Stimulated activated naive CD4-positive, alpha-beta T cell treated with Interleukin-2 at 50 U/mL for 16 hours (primary cell): ENCODE measurements at regions not wholly inside any gene's neighbourhood (a gene's known extent, or its start where the extent isn't known, plus 50 kb on each side); places are given as distances from the start of the nearest gene placed in this dataset.

ENCODE experiments used
- DNase-seq: peaks from one replicate; lab custom pipeline; 2025; lab: John Stamatoyannopoulos, UW

DNA sequence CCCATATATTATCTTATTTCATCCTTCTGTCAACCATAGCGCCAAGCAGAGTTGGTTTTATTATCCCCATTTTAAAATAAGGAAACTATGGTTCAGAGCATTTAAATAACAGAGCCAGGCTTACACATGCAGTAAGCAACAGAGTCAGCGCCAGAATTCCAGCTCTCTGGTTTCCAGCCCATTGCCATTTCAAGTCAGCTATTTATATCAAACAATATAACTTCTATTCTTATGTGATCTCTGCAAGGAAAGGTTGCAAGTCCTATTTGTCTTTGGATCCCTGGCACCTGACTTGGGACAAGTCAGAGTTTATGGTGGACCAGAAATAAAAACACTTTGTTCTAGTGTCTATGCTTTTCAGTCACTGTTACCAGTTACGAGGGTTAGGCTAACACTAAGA is 174.1 kb upstream of the EEA1 start:
- no peak for DNase-seq

DNA sequence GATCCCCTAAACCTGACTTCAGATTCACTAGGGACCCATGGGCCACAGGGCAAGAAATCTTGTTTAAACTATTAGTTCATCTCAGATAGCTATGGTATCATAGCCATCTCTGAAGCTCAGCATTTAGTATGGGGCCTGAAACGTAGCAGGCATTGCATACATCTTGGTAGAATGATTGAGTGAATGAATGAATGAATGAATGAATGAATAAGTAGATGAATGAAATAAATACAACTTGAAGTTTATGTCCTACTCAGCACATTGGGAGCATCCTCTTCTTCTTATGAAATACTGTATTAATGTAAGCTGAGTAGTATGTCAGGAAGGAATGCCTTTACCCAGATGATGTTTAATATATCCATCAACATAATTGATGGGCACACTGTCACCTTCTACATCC is 175.4 kb upstream of the EEA1 start:
- no peak for DNase-seq

DNA sequence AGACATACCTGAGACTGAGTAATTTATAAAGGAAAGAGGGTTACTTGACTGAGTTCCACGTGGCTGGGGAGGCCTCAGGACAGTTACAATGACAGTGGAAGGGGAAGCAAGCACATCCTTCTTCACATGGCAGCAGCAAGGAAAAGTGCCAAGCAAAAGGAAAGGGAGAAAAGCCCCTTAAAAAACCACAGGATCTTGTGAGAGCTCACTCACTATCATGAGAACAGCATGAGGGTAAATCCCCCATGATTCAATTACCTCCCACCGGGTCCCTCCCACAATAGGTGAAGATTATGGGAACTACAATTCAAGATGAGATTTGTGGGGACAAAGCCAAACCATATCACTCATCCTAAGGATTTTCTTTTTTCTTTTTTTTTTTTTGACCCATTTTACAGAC is 177.8 kb upstream of the EEA1 start:
- DNase-seq = no peak

DNA sequence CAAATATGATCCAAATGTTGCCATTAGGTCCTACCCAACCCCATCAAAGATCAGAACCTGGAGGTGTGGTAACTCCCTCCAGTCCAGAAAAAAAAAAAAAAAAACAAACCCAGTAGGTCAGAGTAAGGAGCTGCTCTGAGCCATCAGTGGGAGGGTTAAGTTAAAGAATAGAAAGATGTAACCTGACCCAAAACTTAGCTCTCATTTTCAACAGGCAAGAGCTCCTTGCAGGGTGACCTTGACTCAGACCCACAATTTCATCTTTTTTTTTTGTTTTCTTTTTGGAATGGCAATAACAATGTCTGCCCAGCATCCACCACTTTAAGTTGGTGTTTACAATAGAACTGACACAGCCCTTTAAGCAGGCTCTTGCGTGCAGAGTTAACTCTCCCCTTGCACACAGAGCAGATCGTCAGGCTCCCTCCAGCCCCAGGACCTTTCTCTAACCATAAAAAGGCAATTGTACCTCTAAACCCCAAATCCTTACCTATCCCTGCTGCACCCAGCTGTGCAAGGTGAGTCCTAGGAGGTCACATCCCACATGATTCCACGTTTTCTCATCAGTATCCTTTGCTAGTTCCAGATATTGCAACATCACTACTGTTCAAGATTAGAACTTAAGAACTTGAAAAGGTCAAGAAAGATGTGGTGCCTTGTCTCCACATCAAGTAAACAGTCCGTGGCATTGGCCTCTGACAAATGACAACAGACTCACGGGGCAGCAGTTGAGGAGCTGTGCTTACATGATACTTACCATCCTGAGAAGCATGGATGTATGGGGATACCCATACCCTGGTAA is 178.6 kb upstream of the EEA1 start:
- no peak for DNase-seq

DNA sequence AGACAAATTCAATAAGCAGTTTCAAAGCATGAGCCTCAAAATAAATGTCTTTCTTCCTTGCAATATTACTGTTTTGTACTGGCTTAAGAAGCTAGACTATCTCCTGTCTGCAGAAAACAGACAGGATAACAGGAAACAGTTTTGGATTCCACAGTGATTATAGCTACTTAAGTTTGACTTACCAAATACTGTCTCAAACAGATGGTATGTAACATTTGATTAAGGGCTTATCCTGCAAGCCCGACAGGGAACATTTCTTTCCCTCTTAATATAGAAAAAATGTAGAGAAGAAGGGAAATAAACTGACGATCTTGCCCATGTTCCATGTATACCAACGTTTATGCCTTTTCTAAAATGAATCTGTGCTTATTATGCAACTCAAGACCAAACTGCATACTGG is 179.9 kb upstream of the EEA1 start:
- no peak for DNase-seq

DNA sequence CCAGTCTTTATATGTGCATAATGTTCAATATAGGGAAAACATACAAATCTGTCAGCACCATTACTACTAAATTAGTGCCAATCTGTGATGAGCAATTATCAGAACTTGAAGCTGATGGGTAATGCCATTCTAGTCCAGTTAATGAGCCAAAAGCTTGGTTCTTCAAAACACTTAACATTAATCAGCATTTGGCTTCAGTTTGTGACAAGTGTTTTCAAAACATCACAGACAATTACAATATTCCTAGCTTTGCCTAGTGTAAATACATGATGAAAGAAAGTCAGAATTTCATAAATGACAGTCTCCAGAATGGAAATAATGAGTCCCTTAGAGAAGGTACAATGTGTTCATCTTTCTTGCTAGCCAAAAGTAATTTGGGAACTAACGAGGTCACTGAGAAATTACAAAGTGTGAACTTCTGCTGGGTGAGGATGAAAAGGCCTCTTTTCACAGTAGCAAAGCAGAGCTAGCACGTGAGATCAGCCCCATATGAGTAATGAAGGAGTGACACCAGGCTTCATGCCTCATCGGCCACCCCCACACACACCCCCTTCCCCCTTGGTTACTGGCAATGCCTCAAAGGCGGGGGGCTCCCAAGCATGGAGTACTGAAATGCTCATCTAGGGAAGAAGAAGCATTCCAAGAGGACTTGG is 180.6 kb upstream of the EEA1 start:
- DNase-seq = peak; percentile 6

DNA sequence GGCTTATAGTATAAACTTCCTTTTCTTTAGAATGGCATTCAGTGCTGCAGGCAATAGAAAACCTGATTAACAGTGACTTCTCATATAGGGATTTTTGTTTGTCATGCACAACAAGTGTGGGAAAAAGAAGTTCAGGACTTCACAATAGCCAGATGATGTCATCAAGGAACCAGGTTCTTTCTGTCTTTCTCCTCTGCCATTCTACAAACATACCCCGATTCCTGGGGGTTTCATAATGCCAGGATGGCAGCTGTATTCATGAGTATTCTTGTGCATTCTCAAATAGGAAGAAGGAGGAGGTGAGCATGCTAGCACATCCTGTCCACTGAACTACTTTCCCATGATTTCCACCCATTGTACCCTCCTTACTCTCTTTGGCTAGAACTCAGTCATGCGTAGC is 182.7 kb upstream of the EEA1 start:
- no peak for DNase-seq

DNA sequence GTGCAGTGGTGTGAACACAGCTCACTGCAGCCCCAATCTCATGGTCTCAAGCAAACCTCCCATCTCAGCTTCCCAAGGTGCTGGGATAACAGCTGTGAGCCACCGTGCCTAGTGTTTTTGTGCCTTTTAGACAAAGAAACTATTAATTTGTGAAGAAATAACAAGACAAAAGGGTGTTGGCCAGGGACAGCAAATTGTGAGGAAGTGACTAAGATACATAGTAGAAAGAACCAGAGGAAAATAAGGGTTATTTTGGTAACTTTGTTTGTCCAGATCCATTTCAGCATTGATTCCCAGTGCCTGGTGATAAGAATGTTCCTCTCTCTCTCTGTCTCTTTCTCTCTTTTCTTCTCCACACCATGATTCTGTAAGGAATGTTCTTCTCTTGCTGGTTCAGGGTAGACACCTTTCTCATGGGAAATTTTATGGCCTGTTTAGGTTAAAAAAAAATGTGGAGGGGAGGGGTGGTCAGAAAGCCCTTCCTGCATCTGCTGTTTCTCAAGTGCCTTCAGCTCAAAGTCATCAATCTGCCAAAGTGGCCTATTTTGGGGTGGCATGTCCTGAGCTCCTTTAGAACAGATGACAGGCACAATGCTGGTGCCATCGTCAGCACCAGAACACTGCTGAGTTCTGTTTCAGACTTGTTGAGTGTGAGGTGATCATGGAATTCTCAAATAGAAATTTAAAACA is 184.4 kb upstream of the EEA1 start:
- no peak for DNase-seq

DNA sequence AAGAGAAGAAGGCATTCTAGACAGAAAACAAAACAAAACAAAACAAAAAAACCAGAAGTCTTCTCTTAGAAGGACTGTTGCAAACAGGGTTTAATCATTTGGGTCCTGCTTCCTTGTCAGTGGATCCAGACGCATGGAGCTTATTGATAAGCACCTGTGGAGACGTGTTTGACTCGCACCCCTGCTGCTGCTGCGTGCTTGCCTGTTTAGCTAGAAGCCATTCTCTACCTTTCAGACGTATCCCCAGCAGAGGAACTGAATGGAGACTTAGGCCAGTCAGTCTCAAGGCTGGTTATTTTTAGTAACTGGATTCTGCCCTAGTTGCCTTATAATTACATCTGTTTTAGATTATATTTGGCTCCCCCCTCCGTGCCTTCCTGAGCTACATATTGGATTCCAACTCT is 186.1 kb upstream of the EEA1 start:
- no peak for DNase-seq

DNA sequence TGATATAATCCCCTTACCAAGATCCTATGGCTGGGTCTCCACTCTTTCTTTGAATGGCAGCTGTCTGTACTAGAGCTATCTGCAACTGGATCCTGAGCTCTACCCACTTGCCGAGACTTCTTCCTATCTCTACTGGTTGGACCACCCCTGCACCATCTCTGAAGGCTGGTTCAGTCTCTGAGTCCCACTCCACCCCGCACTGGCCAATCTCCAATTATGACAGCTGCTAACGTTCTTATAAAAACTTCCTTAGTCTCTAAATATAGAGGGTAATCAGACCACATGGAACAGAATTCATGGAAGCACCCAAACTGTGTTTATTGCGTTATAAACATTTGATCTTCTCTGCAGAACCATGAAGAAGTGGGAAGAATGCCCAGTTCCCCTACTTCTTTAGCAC is 186.6 kb upstream of the EEA1 start:
- no peak for DNase-seq

DNA sequence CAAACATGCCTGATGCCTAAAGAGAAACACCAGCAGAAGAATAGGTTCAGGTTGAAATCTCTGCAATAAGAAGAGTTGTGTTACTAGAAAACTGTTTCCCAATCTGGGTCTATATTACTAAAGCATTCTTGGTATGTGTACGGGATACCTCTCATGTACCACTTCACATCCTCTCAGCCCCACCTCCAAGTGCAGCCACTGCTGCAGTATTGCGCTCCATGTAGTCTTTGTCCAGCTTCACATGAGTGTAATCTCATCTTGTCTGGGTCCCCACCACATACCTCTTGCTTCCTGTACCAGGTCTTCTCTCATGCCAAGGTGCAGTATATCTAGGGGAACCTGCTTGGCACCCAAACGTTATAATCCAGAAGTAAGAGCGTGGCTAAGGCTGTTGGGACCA is 187.5 kb upstream of the EEA1 start:
- no peak for DNase-seq

DNA sequence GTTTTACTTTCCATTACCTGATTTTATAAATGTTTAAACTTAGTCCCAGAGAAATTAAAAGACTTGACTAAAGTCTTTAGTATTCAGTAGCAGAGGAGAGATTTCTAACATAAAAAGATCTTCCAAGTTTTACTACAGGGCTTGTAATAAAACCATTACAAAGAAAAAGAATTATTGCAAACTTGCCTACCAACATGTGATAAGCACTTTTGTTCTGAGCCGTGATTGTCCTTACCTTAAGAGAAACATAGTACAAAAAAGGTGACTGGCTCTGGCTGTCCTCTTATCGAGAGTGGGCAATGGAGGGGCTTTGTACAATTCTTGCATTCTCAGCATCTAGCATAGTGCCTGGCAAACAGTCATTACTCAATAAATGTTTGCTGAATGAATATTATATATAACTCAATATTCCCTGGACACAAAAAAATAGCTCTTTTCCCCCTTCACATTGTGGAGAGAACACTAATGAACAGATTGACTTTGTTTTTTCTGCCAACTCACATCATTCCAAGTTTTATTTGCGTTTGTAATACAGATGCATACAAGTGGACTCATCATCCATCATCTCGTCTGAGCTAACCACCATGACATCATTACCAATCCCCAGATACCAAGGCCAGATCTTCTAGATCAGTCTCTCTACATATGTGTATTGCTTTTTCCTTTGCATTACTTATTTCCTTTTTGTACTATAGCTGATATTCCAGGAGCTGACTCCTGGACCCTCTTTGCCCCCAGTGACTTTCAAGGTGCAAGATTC is 192.8 kb upstream of the EEA1 start:
- no peak for DNase-seq

DNA sequence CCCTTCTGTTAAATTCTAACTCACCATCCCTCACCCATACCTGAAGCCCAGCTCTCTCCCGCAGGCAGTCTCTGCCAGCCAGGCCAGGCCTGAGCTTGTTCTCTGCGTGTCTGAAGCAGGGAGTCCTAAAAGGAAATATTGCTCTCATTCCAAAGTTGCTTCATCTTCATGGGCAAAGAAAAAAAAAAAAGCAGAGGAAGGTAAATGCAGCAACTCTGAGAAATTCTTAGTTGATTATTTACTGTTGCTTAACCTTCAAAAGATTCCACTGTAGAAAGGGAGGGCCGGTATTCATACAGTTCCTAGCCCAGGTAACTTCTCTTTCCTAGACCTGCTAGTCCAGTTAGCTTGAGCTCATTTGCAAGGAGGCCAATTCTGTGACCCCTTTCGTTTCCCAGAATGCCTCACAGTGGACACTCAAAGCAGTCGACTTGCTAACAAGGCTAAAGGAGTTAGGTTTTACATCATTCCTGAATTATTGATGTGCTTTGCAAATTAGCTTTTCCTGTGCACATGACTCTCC is 193.5 kb upstream of the EEA1 start:
- no peak for DNase-seq

DNA sequence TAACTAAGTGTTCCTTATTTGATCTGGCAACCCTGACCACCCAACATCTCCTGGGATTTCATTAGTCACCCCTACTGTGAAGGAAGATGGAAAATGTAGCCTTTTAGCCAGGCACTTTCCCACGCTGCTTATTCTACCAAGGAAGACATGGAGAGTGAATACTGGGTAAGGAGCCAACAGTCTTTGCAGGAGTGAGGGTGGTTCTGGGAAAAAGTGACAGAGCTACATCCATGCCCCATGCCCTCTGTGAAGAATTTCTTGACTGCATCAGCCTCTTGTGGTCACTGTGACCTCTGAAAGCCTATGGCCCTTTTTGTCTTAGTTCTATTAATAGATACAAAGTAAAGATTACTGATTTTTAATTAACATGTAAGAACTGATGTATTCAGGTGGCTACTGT is 196.0 kb upstream of the EEA1 start:
- no peak for DNase-seq

DNA sequence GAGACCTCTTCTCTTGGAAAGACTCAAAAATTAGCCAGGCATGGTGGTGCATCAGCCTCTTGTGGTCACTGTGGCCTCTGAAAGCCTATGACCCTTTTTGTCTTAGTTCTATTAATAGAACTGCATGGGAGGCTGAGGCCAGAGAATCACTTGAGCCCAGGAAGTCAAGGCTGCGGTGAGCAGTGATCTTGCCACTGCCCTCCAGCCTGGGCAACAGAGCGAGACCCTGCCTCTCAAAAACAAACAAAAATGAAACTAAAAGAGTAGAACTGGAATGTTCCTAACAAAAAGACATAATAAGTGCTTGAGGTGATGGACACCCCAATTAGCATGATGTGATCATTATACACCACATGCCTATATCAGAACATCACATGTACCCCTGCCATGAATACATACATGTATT is 197.0 kb upstream of the EEA1 start:
- no peak for DNase-seq

DNA sequence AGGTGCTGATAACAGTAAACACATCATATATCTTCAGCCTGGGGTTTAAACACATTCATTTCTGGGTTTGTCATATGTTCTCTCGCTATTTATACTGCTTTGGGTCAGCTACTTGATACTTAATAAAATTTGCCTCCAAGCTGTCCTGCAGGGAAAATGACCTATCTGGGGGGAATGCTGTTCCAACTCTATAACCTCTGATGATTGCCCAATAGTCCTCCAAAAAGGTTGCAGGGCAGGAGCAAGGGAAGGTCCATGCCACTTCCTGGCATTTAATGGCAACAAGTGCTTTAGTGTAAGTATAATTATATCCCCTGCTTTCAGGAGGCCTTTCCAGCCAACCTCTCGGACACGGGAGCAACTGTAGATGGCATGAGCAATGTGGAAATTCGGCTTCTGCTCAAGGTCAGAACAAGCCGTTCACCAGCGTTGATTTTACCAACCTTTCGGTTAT is 198.0 kb upstream of the EEA1 start:
- no peak for DNase-seq

DNA sequence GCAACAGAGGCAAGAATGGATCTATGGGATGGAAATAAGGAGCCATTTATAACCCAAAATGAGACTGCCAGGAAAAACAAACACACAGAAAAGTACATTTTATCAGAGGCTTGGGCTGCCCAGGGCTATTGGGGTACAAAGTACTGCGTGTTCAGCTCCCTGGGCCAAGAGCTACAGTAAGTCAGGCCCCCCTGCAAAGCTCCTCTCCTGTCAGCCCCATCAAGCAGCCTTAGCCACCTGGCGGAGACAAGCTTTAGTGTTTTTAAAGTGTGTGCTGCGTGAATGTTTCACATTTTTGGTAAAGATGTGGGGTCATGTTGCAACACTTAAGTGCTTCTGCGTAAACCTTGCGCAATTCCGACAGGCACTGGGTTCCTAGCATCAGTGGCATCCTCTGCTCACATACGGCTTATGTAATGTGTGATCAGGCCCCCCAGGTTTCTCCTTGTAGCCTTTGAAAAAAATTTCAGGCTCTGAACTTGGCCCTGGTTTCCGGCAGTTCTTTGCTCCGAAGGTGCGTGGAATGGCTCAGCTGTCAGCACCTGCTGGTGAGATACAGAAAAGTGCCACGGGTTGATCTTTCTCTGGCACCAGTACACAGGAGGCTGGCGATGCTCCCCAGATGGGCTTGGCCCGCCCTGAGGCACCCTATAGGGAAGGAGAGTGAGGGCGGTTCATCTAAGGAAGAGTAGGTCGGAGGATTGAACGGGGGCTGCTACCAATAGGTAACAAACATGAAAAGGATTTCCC is 198.7 kb upstream of the EEA1 start:
- no peak for DNase-seq

DNA sequence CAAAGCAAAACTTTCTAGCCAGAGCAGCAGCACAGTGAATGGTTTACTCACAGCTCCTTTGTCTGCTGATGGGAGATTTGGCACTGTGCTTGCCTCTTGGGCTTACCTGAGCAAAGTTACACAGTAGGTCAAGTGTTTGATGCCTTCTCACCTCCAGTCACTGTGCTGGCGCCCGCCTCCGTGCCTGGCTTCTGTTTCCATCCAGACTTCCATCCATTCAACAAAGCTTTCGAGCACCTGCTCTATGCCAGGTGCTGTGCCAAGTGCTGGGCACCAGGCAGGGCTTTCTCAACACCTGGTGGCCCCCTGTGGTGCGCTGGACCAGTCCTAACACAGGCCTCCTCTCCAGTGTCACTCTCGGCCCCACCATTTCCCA is 199.2 kb upstream of the EEA1 start:
- DNase-seq = no peak

DNA sequence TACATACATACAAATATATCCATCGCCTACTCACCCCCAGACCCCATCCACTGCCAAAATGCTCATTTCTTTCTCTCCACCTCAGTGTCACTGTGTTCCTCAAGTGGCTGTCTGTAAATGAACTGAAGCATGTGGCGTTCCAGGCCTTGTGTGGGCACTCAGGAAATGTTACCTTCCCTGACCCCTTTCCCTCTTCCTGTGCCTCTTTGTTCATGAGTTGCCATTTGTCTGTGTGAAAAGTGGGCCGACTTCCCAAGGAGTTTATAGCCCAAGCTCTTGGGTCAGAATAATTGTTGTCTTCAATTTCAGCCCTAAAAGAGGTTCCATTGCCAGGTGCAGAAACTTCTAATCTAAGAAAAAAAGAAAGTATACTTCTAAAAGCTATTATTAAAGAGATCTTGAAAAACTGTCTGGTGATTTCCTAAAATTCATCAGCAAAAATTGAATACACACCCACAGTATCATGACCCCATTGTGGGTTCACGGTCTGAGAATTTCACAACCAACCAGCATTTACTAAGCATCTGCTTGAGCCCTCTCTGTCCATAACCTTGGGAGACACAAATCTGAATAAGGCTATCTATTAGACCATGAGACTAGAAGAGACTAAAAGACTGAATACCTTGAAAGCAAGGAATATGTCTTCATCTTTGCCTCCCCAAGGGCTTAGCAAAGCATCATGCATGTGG is 201.4 kb upstream of the EEA1 start:
- DNase-seq = no peak

DNA sequence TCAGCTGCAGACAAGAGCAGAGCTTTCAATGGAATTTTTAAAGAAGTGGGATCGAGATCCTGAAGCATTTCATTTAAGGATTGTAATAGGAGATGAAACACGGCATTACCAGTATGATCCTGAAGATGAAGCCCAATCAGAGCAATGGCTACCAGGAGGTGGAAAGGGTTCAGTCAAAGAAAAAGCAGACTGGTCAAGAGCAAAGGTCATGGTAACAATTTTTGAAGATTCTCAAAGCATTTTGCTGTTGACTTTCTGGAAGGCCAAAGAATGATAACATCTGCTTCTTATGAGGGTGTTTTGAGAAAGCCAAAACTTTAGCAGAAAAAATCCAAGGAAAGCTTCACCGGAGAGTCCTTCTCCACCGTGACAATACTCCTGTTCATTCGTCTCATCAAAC is 204.3 kb upstream of the EEA1 start:
- no peak for DNase-seq
